ENCODE measurements at regions not wholly inside any gene's neighbourhood (a gene's known extent, or its start where the extent isn't known, plus 50 kb on each side); places are given as distances from the start of the nearest gene placed in this dataset.

GRCh38 chr9:30519756-30520155 is 1864.7 kb upstream of the ACO1 start:
- TF ChIP-seq POLR2AphosphoS5 (IDR thresholded peaks at IDR 0.05) = no peak
- TF ChIP-seq CTCF (IDR thresholded peaks at IDR 0.05) = no peak
- TF ChIP-seq POLR2A (IDR thresholded peaks at IDR 0.05) = no peak

All from prostate gland (tissue), 2 donors.